ENCODE measurements at regions not wholly inside any gene's neighbourhood (a gene's known extent, or its start where the extent isn't known, plus 50 kb on each side); places are given as distances from the start of the nearest gene placed in this dataset.

DNA sequence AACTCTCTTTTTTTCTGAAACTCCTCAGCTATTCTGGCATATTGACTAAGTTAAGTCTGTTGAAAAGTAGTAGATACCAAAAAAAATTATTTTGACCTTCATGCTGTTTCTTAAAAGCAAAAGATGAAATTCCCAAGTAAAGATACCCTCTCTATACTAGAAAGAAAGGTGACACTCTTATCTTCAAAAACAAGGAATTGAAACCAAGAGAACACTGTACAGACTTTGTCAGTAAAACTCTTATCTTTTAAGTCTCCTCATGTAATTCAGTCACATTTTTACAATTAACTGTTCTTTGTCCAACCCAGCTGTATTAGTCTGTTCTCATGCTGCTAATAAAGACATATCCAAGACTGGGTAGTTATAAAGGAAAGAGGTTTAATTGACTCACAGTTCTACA is 496.2 kb downstream of the LTN1 start:
- H3K9me3 ChIP-seq = no peaks in the 10 kb centered on the region
- H3K4me3 ChIP-seq = no peak overlapping the region
- no peaks in the 10 kb centered on the region for H3K27me3 ChIP-seq
- H3K4me1 ChIP-seq = no peaks in the 10 kb centered on the region
- intact Hi-C loops (cut with DNase I) = no loop called here
- TF ChIP-seq CTCF (IDR thresholded peaks at IDR 0.05) = no peak
- no peaks in the 10 kb centered on the region for H3K36me3 ChIP-seq
- H3K27ac ChIP-seq = no peak overlapping the region
- no peak for DNase-seq (ENCODE audit: low spot score in 2 of 2)

- no peaks in the 10 kb centered on the region for H3K9me3 ChIP-seq
- peaks cover 0 to 5% of the 10 kb centered on the region in 2 donors for H3K4me1 ChIP-seq
- H3K27me3 ChIP-seq = no peaks in the 10 kb centered on the region
- no peak for DNase-seq (ENCODE audit: low spot score in 2 of 2)
- intact Hi-C loops (cut with DNase I) = no loop called here
- no peak overlapping the region for H3K27ac ChIP-seq
- H3K4me3 ChIP-seq = no peak overlapping the region
- no peaks in the 10 kb centered on the region for H3K36me3 ChIP-seq
- no peak for TF ChIP-seq CTCF (IDR thresholded peaks at IDR 0.05)
Measured at GRCh38 chr21:28492127-28492526, 500.6 kb downstream of the LTN1 start.

GRCh38 chr21:28489821-28490350 is 502.8 kb downstream of the LTN1 start:
- Histone ChIP-seq H3K36me3 (no peaks in the 10 kb centered on the region), H3K27ac (peak overlapping the region; percentile 19 to 37), H3K4me3 (no peak overlapping the region), H3K4me1 (peaks cover 0 to 5% of the 10 kb centered on the region in 2 donors), H3K27me3 (no peaks in the 10 kb centered on the region), H3K9me3 (no peaks in the 10 kb centered on the region)
- no peak for TF ChIP-seq CTCF (IDR thresholded peaks at IDR 0.05)
- DNase-seq (ENCODE audit: low spot score in 2 of 2) = no peak
- intact Hi-C loops (cut with DNase I) = loop anchor here (5.0 to 10.0 kb wide), 3 partner anchors 47 to 455 kb away; no protein-coding TSS in a partner anchor

- Histone ChIP-seq H3K4me3 (no peak overlapping the region), H3K9me3 (no peaks in the 10 kb centered on the region), H3K36me3 (no peaks in the 10 kb centered on the region), H3K4me1 (peaks cover 0 to 5% of the 10 kb centered on the region in 2 donors), H3K27me3 (no peaks in the 10 kb centered on the region), H3K27ac (peak overlapping the region in 1 of 2 donors; percentile 19)
- DNase-seq (ENCODE audit: low spot score in 2 of 2) = no peak
- intact Hi-C loops (cut with DNase I) = loop anchor here (5.0 to 10.0 kb wide), 3 partner anchors 48 to 456 kb away; no protein-coding TSS in a partner anchor
- TF ChIP-seq CTCF (IDR thresholded peaks at IDR 0.05) = no peak
Measured at GRCh38 chr21:28489162-28489561, 503.5 kb downstream of the LTN1 start.

DNA sequence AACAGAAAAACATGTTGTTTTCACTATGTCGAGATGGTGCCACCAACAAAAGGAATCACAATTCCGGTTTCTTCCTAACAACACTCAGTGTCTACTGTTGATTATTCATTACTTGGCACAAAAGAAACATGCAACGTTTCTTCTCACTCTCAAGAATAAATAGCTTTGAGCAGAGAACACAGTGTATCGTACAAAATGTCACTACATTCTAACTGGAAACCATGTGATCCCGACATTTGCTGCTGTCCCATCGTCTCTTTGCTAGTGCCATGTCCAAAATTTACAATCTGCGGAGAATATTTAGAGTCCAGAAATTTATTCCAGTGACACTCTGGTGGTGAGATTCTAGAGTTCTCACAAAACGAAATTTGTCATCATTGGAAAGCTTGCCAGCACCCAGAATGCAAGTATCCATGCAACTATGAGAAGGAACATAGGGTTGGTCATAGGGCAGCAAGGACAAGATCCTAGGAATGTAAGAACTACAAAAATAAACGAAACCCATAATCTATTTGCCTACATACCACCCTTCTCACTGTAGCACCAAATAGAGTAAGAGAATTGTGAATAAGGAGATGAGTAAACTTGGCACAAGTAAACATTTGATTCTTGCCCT is 505.1 kb downstream of the LTN1 start:
- H3K27ac ChIP-seq = peak overlapping the region in 1 of 2 donors; percentile 1
- H3K27me3 ChIP-seq = no peaks in the 10 kb centered on the region
- intact Hi-C loops (cut with DNase I) = loop anchor here (5.0 to 10.0 kb wide), 3 partner anchors 50 to 457 kb away; no protein-coding TSS in a partner anchor

More for the DNA sequence above, 505.1 kb downstream of the LTN1 start:
- no peak for TF ChIP-seq CTCF (IDR thresholded peaks at IDR 0.05)
- no peak for DNase-seq (ENCODE audit: low spot score in 2 of 2)
- Histone ChIP-seq H3K9me3 (no peaks in the 10 kb centered on the region), H3K4me1 (peaks cover 0 to 5% of the 10 kb centered on the region in 2 donors), H3K36me3 (no peaks in the 10 kb centered on the region), H3K4me3 (no peak overlapping the region)
